WTC11 (cell line): ENCODE measurements at regions not wholly inside any gene's neighbourhood (a gene's known extent, or its start where the extent isn't known, plus 50 kb on each side); places are given as distances from the start of the nearest gene placed in this dataset.

ENCODE experiments used
- CBFB ChIP-seq: sonication (generic); formaldehyde crosslinking; IDR thresholded peaks from 2 replicates; pipeline ENCODE4 v1.8.1; 2022; ENCODE audit warnings: mild to moderate bottlenecking, low read depth, missing genetic modification reagents
- EMX1 ChIP-seq: fragments of 250-450 bp; sonication (Bioruptor Pico); IDR thresholded peaks from 2 replicates; pipeline ENCODE4 v1.8.0; 2021; ENCODE audit warnings: mild to moderate bottlenecking
- FOXK1 ChIP-seq: sonication (generic); formaldehyde crosslinking; IDR thresholded peaks from 2 replicates; pipeline ENCODE4 v1.8.0; 2022; ENCODE audit warnings: mild to moderate bottlenecking, moderate library complexity, missing genetic modification reagents
- FOXP1 ChIP-seq: sonication (generic); formaldehyde crosslinking; IDR thresholded peaks from 2 replicates; pipeline ENCODE4 v1.8.0; 2022; ENCODE audit warnings: missing genetic modification reagents, mild to moderate bottlenecking, moderate library complexity, borderline replicate concordance
- SP1 ChIP-seq: sonication (generic); formaldehyde crosslinking; conservative IDR thresholded peaks from 2 replicates; pipeline ENCODE4 v1.8.1; 2022; ENCODE audit warnings: missing genetic modification reagents
- ZBTB21 ChIP-seq: sonication (generic); formaldehyde crosslinking; IDR thresholded peaks from 2 replicates; pipeline ENCODE4 v1.8.1; 2023; ENCODE audit warnings: mild to moderate bottlenecking, missing genetic modification reagents, borderline replicate concordance
- ZNF416 ChIP-seq: fragments of 250-450 bp; sonication (Bioruptor Pico); IDR thresholded peaks from 2 replicates; pipeline ENCODE4 v1.9.0; 2021; ENCODE audit warnings: mild to moderate bottlenecking, inconsistent platforms
- TF ChIP-seq, protein P1 (sequence below): sonication (generic); formaldehyde crosslinking; IDR thresholded peaks from 2 replicates; pipeline ENCODE4 v1.8.1; 2022; ENCODE audit warnings: low read depth, missing genetic modification reagents, borderline replicate concordance
- TF ChIP-seq, protein P2 (sequence below): fragments of 200-600 bp; IDR thresholded peaks from 2 replicates; pipeline ENCODE4 v1.8.0; 2022; ENCODE audit warnings: antibody characterized with exemption
- TF ChIP-seq, protein P3 (sequence below): sonication (generic); formaldehyde crosslinking; IDR thresholded peaks from 2 replicates; pipeline ENCODE4 v1.8.0; 2023; ENCODE audit warnings: mild to moderate bottlenecking, missing genetic modification reagents
- TF ChIP-seq, protein P4 (sequence below): sonication (generic); formaldehyde crosslinking; IDR thresholded peaks from 2 replicates; pipeline ENCODE4 v1.8.1; 2022; ENCODE audit warnings: mild to moderate bottlenecking, missing genetic modification reagents, moderate library complexity, borderline replicate concordance
- TF ChIP-seq, protein P5 (sequence below): sonication (generic); formaldehyde crosslinking; IDR thresholded peaks from 2 replicates; pipeline ENCODE4 v1.8.1; 2023; ENCODE audit warnings: mild to moderate bottlenecking, missing genetic modification reagents, moderate library complexity

DNA sequence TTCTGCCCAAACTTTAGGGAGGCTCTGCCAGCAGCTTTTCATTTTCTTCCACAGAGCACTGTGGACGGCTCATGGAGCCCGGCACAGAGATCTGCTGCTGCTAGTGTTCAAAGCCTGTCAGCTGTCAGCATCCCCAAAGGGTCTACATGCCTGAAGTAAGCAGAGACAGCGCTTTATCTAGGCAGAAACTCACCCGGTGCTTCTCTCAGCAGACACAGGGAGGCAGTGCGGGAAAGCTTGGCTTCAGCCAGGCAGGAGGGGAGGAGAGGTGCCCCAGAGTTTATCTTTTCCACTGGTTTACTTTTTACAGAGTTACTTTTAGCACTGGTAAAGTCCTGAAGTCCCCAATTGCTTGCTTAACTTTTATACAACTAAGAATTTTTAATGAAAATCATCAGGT lies 339.3 kb downstream of the NKX6-1 start:
- TF ChIP-seq, protein P1, sequence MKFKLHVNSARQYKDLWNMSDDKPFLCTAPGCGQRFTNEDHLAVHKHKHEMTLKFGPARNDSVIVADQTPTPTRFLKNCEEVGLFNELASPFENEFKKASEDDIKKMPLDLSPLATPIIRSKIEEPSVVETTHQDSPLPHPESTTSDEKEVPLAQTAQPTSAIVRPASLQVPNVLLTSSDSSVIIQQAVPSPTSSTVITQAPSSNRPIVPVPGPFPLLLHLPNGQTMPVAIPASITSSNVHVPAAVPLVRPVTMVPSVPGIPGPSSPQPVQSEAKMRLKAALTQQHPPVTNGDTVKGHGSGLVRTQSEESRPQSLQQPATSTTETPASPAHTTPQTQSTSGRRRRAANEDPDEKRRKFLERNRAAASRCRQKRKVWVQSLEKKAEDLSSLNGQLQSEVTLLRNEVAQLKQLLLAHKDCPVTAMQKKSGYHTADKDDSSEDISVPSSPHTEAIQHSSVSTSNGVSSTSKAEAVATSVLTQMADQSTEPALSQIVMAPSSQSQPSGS (CRISPR knock-in tag) = no peak
- TF ChIP-seq CBFB (CRISPR knock-in tag) = no peak
- TF ChIP-seq, protein P2, sequence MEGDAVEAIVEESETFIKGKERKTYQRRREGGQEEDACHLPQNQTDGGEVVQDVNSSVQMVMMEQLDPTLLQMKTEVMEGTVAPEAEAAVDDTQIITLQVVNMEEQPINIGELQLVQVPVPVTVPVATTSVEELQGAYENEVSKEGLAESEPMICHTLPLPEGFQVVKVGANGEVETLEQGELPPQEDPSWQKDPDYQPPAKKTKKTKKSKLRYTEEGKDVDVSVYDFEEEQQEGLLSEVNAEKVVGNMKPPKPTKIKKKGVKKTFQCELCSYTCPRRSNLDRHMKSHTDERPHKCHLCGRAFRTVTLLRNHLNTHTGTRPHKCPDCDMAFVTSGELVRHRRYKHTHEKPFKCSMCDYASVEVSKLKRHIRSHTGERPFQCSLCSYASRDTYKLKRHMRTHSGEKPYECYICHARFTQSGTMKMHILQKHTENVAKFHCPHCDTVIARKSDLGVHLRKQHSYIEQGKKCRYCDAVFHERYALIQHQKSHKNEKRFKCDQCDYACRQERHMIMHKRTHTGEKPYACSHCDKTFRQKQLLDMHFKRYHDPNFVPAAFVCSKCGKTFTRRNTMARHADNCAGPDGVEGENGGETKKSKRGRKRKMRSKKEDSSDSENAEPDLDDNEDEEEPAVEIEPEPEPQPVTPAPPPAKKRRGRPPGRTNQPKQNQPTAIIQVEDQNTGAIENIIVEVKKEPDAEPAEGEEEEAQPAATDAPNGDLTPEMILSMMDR = no peak
- no peak for TF ChIP-seq SP1 (CRISPR knock-in tag)
- TF ChIP-seq, protein P3, sequence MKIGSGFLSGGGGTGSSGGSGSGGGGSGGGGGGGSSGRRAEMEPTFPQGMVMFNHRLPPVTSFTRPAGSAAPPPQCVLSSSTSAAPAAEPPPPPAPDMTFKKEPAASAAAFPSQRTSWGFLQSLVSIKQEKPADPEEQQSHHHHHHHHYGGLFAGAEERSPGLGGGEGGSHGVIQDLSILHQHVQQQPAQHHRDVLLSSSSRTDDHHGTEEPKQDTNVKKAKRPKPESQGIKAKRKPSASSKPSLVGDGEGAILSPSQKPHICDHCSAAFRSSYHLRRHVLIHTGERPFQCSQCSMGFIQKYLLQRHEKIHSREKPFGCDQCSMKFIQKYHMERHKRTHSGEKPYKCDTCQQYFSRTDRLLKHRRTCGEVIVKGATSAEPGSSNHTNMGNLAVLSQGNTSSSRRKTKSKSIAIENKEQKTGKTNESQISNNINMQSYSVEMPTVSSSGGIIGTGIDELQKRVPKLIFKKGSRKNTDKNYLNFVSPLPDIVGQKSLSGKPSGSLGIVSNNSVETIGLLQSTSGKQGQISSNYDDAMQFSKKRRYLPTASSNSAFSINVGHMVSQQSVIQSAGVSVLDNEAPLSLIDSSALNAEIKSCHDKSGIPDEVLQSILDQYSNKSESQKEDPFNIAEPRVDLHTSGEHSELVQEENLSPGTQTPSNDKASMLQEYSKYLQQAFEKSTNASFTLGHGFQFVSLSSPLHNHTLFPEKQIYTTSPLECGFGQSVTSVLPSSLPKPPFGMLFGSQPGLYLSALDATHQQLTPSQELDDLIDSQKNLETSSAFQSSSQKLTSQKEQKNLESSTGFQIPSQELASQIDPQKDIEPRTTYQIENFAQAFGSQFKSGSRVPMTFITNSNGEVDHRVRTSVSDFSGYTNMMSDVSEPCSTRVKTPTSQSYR (CRISPR knock-in tag) = no peak
- TF ChIP-seq ZBTB21 = no peak
- TF ChIP-seq, protein P4, sequence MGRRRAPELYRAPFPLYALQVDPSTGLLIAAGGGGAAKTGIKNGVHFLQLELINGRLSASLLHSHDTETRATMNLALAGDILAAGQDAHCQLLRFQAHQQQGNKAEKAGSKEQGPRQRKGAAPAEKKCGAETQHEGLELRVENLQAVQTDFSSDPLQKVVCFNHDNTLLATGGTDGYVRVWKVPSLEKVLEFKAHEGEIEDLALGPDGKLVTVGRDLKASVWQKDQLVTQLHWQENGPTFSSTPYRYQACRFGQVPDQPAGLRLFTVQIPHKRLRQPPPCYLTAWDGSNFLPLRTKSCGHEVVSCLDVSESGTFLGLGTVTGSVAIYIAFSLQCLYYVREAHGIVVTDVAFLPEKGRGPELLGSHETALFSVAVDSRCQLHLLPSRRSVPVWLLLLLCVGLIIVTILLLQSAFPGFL (CRISPR knock-in tag) = no peak
- TF ChIP-seq FOXP1 (CRISPR knock-in tag) = no peak
- TF ChIP-seq FOXK1 = no peak
- TF ChIP-seq ZNF416 (CRISPR knock-in tag) = no peak
- TF ChIP-seq, protein P5, sequence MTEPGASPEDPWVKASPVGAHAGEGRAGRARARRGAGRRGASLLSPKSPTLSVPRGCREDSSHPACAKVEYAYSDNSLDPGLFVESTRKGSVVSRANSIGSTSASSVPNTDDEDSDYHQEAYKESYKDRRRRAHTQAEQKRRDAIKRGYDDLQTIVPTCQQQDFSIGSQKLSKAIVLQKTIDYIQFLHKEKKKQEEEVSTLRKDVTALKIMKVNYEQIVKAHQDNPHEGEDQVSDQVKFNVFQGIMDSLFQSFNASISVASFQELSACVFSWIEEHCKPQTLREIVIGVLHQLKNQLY (CRISPR knock-in tag) = no peak
- no peak for TF ChIP-seq EMX1 (CRISPR knock-in tag)
